ENCODE measurements at regions not wholly inside any gene's neighbourhood (a gene's known extent, or its start where the extent isn't known, plus 50 kb on each side); places are given as distances from the start of the nearest gene placed in this dataset.

DNA sequence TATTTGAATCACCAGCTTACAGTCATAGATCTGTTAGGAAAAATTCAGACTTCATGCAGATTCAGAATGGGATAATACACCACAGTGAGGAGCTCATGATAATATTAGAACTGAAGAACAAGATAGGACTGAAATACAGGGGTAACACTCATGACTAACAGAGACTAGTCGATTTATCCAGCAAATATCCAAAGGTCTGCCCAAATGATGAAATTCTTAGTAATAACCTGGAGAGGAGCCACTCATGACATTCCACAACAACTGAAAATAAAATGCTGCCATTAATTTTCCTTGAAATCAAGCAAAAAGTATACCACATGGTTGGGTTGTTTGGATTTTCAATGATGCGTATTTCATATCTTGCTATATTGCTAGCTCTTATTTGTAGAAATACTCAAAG, 903.7 kb upstream of the ADGRL3 start:
- Histone ChIP-seq H3K4me3 (ENCODE audit: low read depth, low read length) (no peak overlapping the region), H3K27me3 (ENCODE audit: control insufficient read depth, insufficient read depth, low read length) (no peaks in the 10 kb centered on the region), H3K36me3 (ENCODE audit: control insufficient read depth, insufficient read depth, low read length) (no peaks in the 10 kb centered on the region)
- TF ChIP-seq, protein P1, sequence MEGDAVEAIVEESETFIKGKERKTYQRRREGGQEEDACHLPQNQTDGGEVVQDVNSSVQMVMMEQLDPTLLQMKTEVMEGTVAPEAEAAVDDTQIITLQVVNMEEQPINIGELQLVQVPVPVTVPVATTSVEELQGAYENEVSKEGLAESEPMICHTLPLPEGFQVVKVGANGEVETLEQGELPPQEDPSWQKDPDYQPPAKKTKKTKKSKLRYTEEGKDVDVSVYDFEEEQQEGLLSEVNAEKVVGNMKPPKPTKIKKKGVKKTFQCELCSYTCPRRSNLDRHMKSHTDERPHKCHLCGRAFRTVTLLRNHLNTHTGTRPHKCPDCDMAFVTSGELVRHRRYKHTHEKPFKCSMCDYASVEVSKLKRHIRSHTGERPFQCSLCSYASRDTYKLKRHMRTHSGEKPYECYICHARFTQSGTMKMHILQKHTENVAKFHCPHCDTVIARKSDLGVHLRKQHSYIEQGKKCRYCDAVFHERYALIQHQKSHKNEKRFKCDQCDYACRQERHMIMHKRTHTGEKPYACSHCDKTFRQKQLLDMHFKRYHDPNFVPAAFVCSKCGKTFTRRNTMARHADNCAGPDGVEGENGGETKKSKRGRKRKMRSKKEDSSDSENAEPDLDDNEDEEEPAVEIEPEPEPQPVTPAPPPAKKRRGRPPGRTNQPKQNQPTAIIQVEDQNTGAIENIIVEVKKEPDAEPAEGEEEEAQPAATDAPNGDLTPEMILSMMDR (IDR thresholded peaks at IDR 0.05; ENCODE audit: insufficient read depth, low read length, poor library complexity, severe bottlenecking): no peak
- DNase-seq (ENCODE audit: low read depth): no peak

DNA sequence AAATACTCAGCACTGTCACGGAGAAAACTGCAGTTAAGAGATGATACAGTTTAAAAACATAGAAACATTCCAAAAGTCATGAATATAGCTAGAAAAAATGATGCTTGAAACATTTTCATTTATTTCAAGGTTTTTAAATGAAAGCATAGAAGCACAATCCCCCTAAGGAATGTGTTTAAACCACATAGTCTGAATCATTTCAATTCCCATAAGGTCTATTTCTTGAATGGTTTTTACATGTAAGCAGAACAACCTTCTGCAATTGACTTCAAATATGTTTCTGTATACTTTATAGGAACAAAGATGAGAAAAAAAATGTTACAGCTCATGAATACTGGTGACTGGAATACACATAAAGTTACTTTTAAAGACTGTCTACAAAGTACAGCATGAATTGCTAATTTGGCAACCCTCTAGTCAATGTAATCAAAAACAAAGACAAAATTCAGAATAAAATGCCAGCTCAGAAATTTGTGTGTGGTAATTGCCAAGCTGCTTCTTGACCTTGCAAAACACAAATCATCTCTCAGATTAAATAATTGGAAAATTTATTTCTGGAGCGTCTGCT, 886.4 kb upstream of the ADGRL3 start:
- no peak for DNase-seq (ENCODE audit: low read depth)
- Histone ChIP-seq H3K27me3 (ENCODE audit: control insufficient read depth, insufficient read depth, low read length) (no peaks in the 10 kb centered on the region), H3K4me3 (ENCODE audit: low read depth, low read length) (no peak overlapping the region), H3K36me3 (ENCODE audit: control insufficient read depth, insufficient read depth, low read length) (no peaks in the 10 kb centered on the region)
- TF ChIP-seq, protein P1 (IDR thresholded peaks at IDR 0.05; ENCODE audit: insufficient read depth, low read length, poor library complexity, severe bottlenecking): no peak

DNA sequence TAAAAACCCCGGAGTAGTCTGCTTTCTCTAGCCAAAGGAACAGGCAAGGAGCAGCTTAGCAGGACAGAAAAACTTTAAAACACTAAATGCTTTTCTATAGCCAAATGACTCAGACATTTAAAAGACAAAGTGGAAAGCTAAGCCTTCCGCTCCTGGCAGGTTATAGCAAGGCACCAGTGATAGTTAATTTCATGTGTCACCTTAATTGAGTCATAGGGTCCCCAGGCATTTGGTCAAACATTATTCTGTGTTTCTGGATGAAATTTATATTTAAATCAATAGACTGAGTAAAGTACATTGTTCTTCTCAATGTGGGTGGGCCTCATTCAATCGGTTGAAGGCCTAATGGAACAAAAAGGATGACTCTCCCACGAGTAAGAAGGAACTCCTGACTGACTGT, 885.7 kb upstream of the ADGRL3 start:
- TF ChIP-seq, protein P1 (IDR thresholded peaks at IDR 0.05; ENCODE audit: insufficient read depth, low read length, poor library complexity, severe bottlenecking): no peak
- no peak for DNase-seq (ENCODE audit: low read depth)

DNA sequence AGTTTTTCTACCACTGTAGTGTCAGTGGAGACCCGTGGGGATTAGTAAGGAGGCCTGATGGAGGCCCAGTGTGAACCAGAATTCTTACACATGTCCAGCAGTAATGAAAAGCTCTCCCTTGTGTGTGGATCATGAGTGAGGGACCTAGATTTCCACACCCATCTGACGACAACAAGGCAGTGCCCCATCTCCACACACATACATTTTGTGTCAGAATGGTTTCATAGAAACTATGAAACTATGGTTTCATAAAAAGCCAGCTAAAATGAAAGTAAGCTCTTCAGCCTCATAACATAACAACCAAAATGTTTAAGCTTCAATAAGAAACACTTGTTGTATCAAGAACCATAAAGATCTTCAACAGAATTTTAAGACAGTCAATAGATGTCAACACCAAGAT, 884.5 kb upstream of the ADGRL3 start:
- TF ChIP-seq, protein P1 (IDR thresholded peaks at IDR 0.05; ENCODE audit: insufficient read depth, low read length, poor library complexity, severe bottlenecking): no peak
- DNase-seq (ENCODE audit: low read depth): no peak
- H3K27me3 ChIP-seq (ENCODE audit: control insufficient read depth, insufficient read depth, low read length): no peaks in the 10 kb centered on the region
- no peaks in the 10 kb centered on the region for H3K36me3 ChIP-seq (ENCODE audit: control insufficient read depth, insufficient read depth, low read length)
- H3K4me3 ChIP-seq (ENCODE audit: low read depth, low read length): no peak overlapping the region

More for the DNA sequence above, 885.7 kb upstream of the ADGRL3 start:
- no peaks in the 10 kb centered on the region for H3K36me3 ChIP-seq (ENCODE audit: control insufficient read depth, insufficient read depth, low read length)
- no peak overlapping the region for H3K4me3 ChIP-seq (ENCODE audit: low read depth, low read length)
- no peaks in the 10 kb centered on the region for H3K27me3 ChIP-seq (ENCODE audit: control insufficient read depth, insufficient read depth, low read length)

DNA sequence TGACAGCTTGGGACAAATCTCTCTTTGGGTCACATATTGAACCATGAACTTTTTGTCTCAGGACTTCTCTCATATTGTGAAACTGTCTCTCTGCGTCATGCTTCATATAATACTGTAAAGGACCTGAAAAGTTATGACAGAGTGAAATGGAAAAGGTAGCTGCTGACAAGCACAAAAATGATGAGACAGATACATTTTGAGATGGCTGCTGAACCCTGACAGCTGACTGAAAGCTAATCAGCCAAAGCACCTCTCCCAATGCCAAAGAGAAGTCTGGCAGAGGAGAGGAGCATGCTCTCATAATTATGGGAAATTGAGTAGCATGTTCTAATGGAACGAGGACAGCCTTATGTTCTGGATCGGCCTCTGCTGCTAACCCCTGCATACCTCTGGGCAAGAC, 873.4 kb upstream of the ADGRL3 start:
- H3K36me3 ChIP-seq (ENCODE audit: control insufficient read depth, insufficient read depth, low read length): no peaks in the 10 kb centered on the region
- TF ChIP-seq, protein P1 (IDR thresholded peaks at IDR 0.05; ENCODE audit: insufficient read depth, low read length, poor library complexity, severe bottlenecking): no peak
- H3K27me3 ChIP-seq (ENCODE audit: control insufficient read depth, insufficient read depth, low read length): no peaks in the 10 kb centered on the region
- DNase-seq (ENCODE audit: low read depth): no peak
- H3K4me3 ChIP-seq (ENCODE audit: low read depth, low read length): no peak overlapping the region

DNA sequence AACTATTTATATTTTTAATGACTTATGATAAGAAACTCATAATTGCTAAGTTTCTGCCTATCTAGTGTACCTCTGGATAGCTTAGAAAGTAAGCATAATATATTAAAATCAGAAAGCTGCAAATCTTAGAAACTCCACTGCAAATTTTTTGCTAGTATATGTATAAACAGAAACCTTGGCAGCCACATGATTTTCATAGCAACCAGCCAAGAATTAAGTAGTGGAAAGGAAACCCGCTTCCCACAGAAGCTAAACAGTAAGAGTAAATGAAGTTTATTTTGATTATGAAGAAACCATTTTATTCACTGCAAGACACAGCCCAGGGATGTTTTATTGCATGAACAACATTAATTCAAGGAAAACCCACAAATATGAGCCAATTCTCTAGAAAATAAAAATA, 872.5 kb upstream of the ADGRL3 start:
- TF ChIP-seq, protein P1 (IDR thresholded peaks at IDR 0.05; ENCODE audit: insufficient read depth, low read length, poor library complexity, severe bottlenecking): no peak
- H3K27me3 ChIP-seq (ENCODE audit: control insufficient read depth, insufficient read depth, low read length): no peaks in the 10 kb centered on the region
- H3K4me3 ChIP-seq (ENCODE audit: low read depth, low read length): no peak overlapping the region
- DNase-seq (ENCODE audit: low read depth): no peak
- H3K36me3 ChIP-seq (ENCODE audit: control insufficient read depth, insufficient read depth, low read length): no peaks in the 10 kb centered on the region

All from kidney epithelial cell (primary cell).